NB4 (cell line): ENCODE measurements at regions not wholly inside any gene's neighbourhood (a gene's known extent, or its start where the extent isn't known, plus 50 kb on each side); places are given as distances from the start of the nearest gene placed in this dataset.

ENCODE experiments used
- DNase-seq: peaks from one replicate; pipeline ENCODE4 v3.0.0; 2010; ENCODE audit warnings: low read depth
- H3K4me3 ChIP-seq: one replicate; pipeline ENCODE4 v1.5.1; 2011; ENCODE audit warnings: mild to moderate bottlenecking, low read depth, low read length, moderate library complexity
- CTCF ChIP-seq: IDR thresholded peaks from one replicate; pipeline ENCODE4 v1.5.1; 2012; ENCODE audit warnings: low read depth, low read length
- MYC ChIP-seq: IDR thresholded peaks from 2 replicates; pipeline ENCODE4 v1.6.1; 2011; ENCODE audit warnings: low read depth, low read length
- POLR2A ChIP-seq: IDR thresholded peaks from 2 replicates; pipeline ENCODE4 v1.6.1; 2011; ENCODE audit warnings: mild to moderate bottlenecking; ENCODE audit not compliant: insufficient read length; ENCODE audit errors: extremely low read depth
- TF ChIP-seq, protein P1 (sequence below): IDR thresholded peaks from 2 replicates; pipeline ENCODE4 v1.6.1; 2011; ENCODE audit warnings: low read depth, low read length

DNA sequence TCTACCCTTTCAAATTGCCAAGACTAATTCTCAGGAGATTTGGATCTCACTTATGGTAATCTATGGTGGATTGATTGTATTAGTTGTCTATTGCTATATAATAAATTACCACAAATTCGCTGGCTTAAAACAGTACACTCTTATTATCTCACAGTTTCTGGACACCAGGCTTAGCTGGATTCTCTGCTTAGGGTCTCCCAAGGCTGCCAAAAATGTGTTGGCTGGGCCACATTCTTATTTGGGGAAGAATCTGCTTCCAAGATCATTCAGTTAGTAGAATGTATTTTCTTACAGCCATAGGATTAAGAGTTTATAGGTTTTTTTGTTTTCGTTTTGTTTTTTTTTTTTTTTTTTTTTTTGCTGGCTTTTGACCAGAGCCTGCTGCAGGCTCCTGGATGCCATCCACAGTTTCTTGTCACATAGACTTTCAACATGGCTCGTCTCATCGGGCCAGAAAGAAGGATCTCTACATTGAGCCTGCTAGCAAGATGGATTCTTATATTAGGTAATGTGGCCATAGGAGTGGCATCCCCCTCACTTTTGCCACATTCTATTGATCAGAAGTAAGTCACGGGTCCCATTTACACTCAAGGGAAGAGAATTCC is 415.3 kb downstream of the KIF2B start:
- no peak for TF ChIP-seq CTCF
- TF ChIP-seq MYC, result no peak
- TF ChIP-seq, protein P1, sequence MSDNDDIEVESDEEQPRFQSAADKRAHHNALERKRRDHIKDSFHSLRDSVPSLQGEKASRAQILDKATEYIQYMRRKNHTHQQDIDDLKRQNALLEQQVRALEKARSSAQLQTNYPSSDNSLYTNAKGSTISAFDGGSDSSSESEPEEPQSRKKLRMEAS, result no peak
- no peak for TF ChIP-seq POLR2A
- DNase-seq, result no peak
- H3K4me3 ChIP-seq, result no peak overlapping the region

GRCh38 chr17:54239291-54239690 is 416.6 kb downstream of the KIF2B start:
- DNase-seq, result no peak
- H3K4me3 ChIP-seq, result no peak overlapping the region
- TF ChIP-seq POLR2A (no peak), CTCF (no peak), MYC (no peak)
- TF ChIP-seq, protein P1, result no peak

GRCh38 chr17:54255696-54256095 is 433.0 kb downstream of the KIF2B start:
- no peak overlapping the region for H3K4me3 ChIP-seq
- no peak for DNase-seq
- TF ChIP-seq, protein P1, result no peak
- no peak for TF ChIP-seq POLR2A
- no peak for TF ChIP-seq CTCF
- no peak for TF ChIP-seq MYC

DNA sequence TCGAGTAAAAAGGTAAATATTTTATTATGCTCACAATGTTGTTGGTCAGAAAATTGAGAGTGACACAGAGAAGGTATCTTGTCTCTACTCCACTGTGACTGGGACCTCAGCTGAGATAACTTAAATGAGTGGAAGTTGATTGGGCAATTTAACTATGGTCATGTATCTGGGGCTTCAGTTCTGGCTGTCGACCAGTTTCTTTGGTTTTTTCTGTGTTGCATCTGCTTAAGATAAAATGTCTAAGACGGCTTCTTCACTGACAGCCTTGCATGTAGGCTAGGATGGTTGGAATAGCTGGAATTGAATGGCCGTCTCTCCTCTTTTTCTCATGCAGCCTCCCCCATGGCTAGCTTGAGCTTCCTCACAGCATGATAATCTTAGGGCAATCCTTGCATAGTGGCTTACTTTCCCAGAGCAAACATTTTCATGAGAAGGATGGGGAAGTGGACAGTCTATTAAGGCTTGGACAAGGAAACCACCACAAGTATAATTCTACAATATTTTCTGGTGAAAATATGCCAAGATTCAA is 433.7 kb downstream of the KIF2B start:
- no peak for DNase-seq
- no peak for TF ChIP-seq CTCF
- H3K4me3 ChIP-seq, result no peak overlapping the region

DNA sequence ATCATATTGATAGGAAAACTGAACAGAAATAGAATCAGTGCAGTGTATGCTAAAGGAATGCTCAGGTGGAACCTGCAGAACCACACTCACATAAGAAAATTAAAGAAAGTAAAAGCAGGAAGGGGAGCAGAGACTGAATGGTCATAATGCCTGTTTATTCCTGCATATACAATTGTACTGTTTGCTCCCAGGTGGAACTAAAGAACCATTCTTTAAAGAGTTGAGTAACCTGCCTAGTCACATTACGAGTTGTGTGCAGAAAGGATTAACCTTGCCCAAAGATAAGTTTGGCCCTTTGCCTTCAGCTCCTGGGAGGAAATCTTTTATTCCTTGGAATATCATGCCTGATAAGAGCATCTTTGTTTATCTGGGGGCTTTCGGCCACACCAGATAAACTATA is 434.7 kb downstream of the KIF2B start:
- TF ChIP-seq POLR2A (no peak), MYC (no peak), CTCF (no peak)
- TF ChIP-seq, protein P1, result no peak
- no peak for DNase-seq
- no peak overlapping the region for H3K4me3 ChIP-seq

DNA sequence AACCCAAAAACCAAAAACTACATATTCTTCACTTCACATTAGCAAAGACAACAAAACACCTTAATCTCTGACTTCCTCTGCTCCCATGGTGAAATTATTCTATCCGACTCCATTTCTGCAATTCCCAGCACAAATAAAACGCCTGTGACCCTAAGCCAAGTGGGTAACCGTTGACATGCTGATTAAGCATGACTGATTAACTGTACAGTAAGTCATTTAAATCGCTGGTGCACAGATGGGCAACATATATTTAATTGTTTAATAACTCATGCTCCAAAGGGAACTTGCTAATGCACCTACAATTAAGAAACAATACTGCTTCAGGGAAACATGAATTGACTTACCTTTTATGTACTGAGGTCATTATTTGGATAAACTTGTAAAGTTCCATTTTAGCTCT is 436.7 kb downstream of the KIF2B start:
- no peak overlapping the region for H3K4me3 ChIP-seq
- DNase-seq, result no peak
- no peak for TF ChIP-seq POLR2A
- no peak for TF ChIP-seq MYC
- TF ChIP-seq CTCF, result no peak
- TF ChIP-seq, protein P1, result no peak
